ENCODE measurements at regions not wholly inside any gene's neighbourhood (a gene's known extent, or its start where the extent isn't known, plus 50 kb on each side); places are given as distances from the start of the nearest gene placed in this dataset.
"Not testable (repeated sequence)": the region's sequence is repeated elsewhere in the genome, so short reads cannot be mapped to it uniquely, and the experiment has no call there.

- Histone ChIP-seq H3K27me3 (replicated peaks in 2 of 5; ENCODE audit: control insufficient read depth in 4 of 5, insufficient read depth in 5 of 5, low read length in 4 of 5) (peaks cover 0 to 2% (median 0%) of the 10 kb centered on the region in 5 experiments), H3K27ac (ENCODE audit: insufficient read depth in 1 of 2, low read depth in 1 of 2, low read length in 2 of 2, poor library complexity in 1 of 2, severe bottlenecking in 2 of 2) (no peak overlapping the region), H3K9me3 (ENCODE audit: control extremely low read depth in 1 of 5, control insufficient read depth in 4 of 5, insufficient read depth in 2 of 5, low read depth in 1 of 5, low read length in 4 of 5) (peaks cover 0 to 9% (median 2%) of the 10 kb centered on the region in 5 experiments), H3K36me3 (ENCODE audit: control insufficient read depth in 4 of 4, insufficient read depth in 4 of 4, low read length in 3 of 4) (no peaks in the 10 kb centered on the region), H3K4me1 (ENCODE audit: control extremely low read depth in 1 of 4, control insufficient read depth in 4 of 4, insufficient read depth in 4 of 4, low read length in 3 of 4) (peaks cover 0 to 2% (median 0%) of the 10 kb centered on the region in 4 experiments), H3K4me3 (ENCODE audit: control insufficient read depth in 1 of 7, extremely low read depth in 1 of 7, insufficient read depth in 4 of 7, low read depth in 2 of 7, low read length in 6 of 7) (no peak overlapping the region)
- 99% methylated on average over 11 of the region's 11 CpGs for WGBS (ENCODE audit: insufficient coverage)
- ChIA-PET CTCF (interaction anchor here (1.1 to 8.9 kb wide), 3 partner anchors 11 to 194 kb away, joined by 3 to 123 read pairs (median 3); no protein-coding TSS in a partner anchor), POLR2A (no interaction called here)
- DNase-seq = no peak
These were observed 86.8 kb downstream of the LSM3 start for GRCh38 chr3:14265246-14265962.

- Histone ChIP-seq H3K27ac (ENCODE audit: insufficient read depth in 1 of 2, low read depth in 1 of 2, low read length in 2 of 2, poor library complexity in 1 of 2, severe bottlenecking in 2 of 2) (no peak overlapping the region), H3K9me3 (ENCODE audit: control extremely low read depth in 1 of 5, control insufficient read depth in 4 of 5, insufficient read depth in 2 of 5, low read depth in 1 of 5, low read length in 4 of 5) (peaks cover 0 to 9% (median 2%) of the 10 kb centered on the region in 5 experiments), H3K4me1 (ENCODE audit: control extremely low read depth in 1 of 4, control insufficient read depth in 4 of 4, insufficient read depth in 4 of 4, low read length in 3 of 4) (peaks cover 0 to under 1% (median 0%) of the 10 kb centered on the region in 4 experiments), H3K27me3 (replicated peaks in 2 of 5; ENCODE audit: control insufficient read depth in 4 of 5, insufficient read depth in 5 of 5, low read length in 4 of 5) (peaks cover 0 to 2% (median 0%) of the 10 kb centered on the region in 5 experiments), H3K4me3 (ENCODE audit: control insufficient read depth in 1 of 7, extremely low read depth in 1 of 7, insufficient read depth in 4 of 7, low read depth in 2 of 7, low read length in 6 of 7) (no peak overlapping the region), H3K36me3 (ENCODE audit: control insufficient read depth in 4 of 4, insufficient read depth in 4 of 4, low read length in 3 of 4) (no peaks in the 10 kb centered on the region)
- no peak for DNase-seq
- CTCF ChIA-PET = interaction anchor here (1.3 to 8.9 kb wide), 3 partner anchors 11 to 193 kb away, joined by 3 to 123 read pairs (median 3); no protein-coding TSS in a partner anchor
- 90% methylated on average over 10 of the region's 12 CpGs for WGBS (ENCODE audit: insufficient coverage)
- POLR2A ChIA-PET = no interaction called here
These were observed 87.7 kb downstream of the LSM3 start for GRCh38 chr3:14266361-14266760.

- DNase-seq = no peak
- WGBS (ENCODE audit: insufficient coverage) = 100% methylated on average over 4 of the region's 5 CpGs
- ChIA-PET CTCF (interaction anchor here (0.7 to 1.9 kb wide), 5 partner anchors 8 to 64 kb away, joined by 3 to 4 read pairs (median 4); no protein-coding TSS in a partner anchor), POLR2A (no interaction called here)
- Histone ChIP-seq H3K27ac (ENCODE audit: insufficient read depth in 1 of 2, low read depth in 1 of 2, low read length in 2 of 2, poor library complexity in 1 of 2, severe bottlenecking in 2 of 2) (no peak overlapping the region), H3K4me1 (ENCODE audit: control extremely low read depth in 1 of 4, control insufficient read depth in 4 of 4, insufficient read depth in 4 of 4, low read length in 3 of 4) (no peaks in the 10 kb centered on the region), H3K4me3 (ENCODE audit: control insufficient read depth in 1 of 7, extremely low read depth in 1 of 7, insufficient read depth in 4 of 7, low read depth in 2 of 7, low read length in 6 of 7) (no peak overlapping the region), H3K27me3 (replicated peaks in 2 of 5; ENCODE audit: control insufficient read depth in 4 of 5, insufficient read depth in 5 of 5, low read length in 4 of 5) (no peaks in the 10 kb centered on the region), H3K9me3 (ENCODE audit: control extremely low read depth in 1 of 5, control insufficient read depth in 4 of 5, insufficient read depth in 2 of 5, low read depth in 1 of 5, low read length in 4 of 5) (peaks cover 0 to 5% (median 2%) of the 10 kb centered on the region in 5 experiments), H3K36me3 (ENCODE audit: control insufficient read depth in 4 of 4, insufficient read depth in 4 of 4, low read length in 3 of 4) (no peaks in the 10 kb centered on the region)
These were observed 89.4 kb downstream of the LSM3 start for GRCh38 chr3:14267976-14268375.

- no peak overlapping the region for H3K27ac ChIP-seq (ENCODE audit: insufficient read depth in 1 of 2, low read depth in 1 of 2, low read length in 2 of 2, poor library complexity in 1 of 2, severe bottlenecking in 2 of 2)
- no peaks in the 10 kb centered on the region for H3K36me3 ChIP-seq (ENCODE audit: control insufficient read depth in 4 of 4, insufficient read depth in 4 of 4, low read length in 3 of 4)
- H3K4me1 ChIP-seq (ENCODE audit: control extremely low read depth in 1 of 4, control insufficient read depth in 4 of 4, insufficient read depth in 4 of 4, low read length in 3 of 4) = peaks cover 0 to 4% (median 0%) of the 10 kb centered on the region in 4 experiments
- H3K9me3 ChIP-seq (ENCODE audit: control extremely low read depth in 1 of 5, control insufficient read depth in 4 of 5, insufficient read depth in 2 of 5, low read depth in 1 of 5, low read length in 4 of 5) = peaks cover 0 to 2% (median 0%) of the 10 kb centered on the region in 5 experiments
- 100% methylated on average over 1 of the region's 1 CpG for WGBS (ENCODE audit: insufficient coverage)
- no peak overlapping the region for H3K4me3 ChIP-seq (ENCODE audit: control insufficient read depth in 1 of 7, extremely low read depth in 1 of 7, insufficient read depth in 4 of 7, low read depth in 2 of 7, low read length in 6 of 7)
- no peaks in the 10 kb centered on the region for H3K27me3 ChIP-seq (replicated peaks in 2 of 5; ENCODE audit: control insufficient read depth in 4 of 5, insufficient read depth in 5 of 5, low read length in 4 of 5)
- POLR2A ChIA-PET = no interaction called here
- no peak for DNase-seq
- CTCF ChIA-PET = interaction anchor here (1.3 to 1.9 kb wide), 2 partner anchors 9 to 10 kb away, joined by 4 read pairs; no protein-coding TSS in a partner anchor
These were observed 90.3 kb downstream of the LSM3 start for GRCh38 chr3:14268897-14269296.

- WGBS (ENCODE audit: insufficient coverage) = 97% methylated on average over 11 of the region's 15 CpGs
- CTCF ChIA-PET = interaction anchor here (1.0 to 1.7 kb wide), 2 partner anchors 189 to 195 kb away, joined by 3 to 5 read pairs; no protein-coding TSS in a partner anchor
- H3K4me1 ChIP-seq (ENCODE audit: control extremely low read depth in 1 of 4, control insufficient read depth in 4 of 4, insufficient read depth in 4 of 4, low read length in 3 of 4); H3K36me3 ChIP-seq (ENCODE audit: control insufficient read depth in 4 of 4, insufficient read depth in 4 of 4, low read length in 3 of 4); H3K4me3 ChIP-seq (ENCODE audit: control insufficient read depth in 1 of 7, extremely low read depth in 1 of 7, insufficient read depth in 4 of 7, low read depth in 2 of 7, low read length in 6 of 7); POLR2A ChIA-PET; H3K27me3 ChIP-seq (replicated peaks in 2 of 5; ENCODE audit: control insufficient read depth in 4 of 5, insufficient read depth in 5 of 5, low read length in 4 of 5); H3K9me3 ChIP-seq (ENCODE audit: control extremely low read depth in 1 of 5, control insufficient read depth in 4 of 5, insufficient read depth in 2 of 5, low read depth in 1 of 5, low read length in 4 of 5); H3K27ac ChIP-seq (ENCODE audit: insufficient read depth in 1 of 2, low read depth in 1 of 2, low read length in 2 of 2, poor library complexity in 1 of 2, severe bottlenecking in 2 of 2); DNase-seq: not testable (repeated sequence)
These were observed 93.7 kb downstream of the LSM3 start for GRCh38 chr3:14272041-14272958.

GRCh38 chr3:14272959-14273560, 94.4 kb downstream of the LSM3 start:
- H3K9me3 ChIP-seq (ENCODE audit: control extremely low read depth in 1 of 5, control insufficient read depth in 4 of 5, insufficient read depth in 2 of 5, low read depth in 1 of 5, low read length in 4 of 5); POLR2A ChIA-PET; H3K27me3 ChIP-seq (replicated peaks in 2 of 5; ENCODE audit: control insufficient read depth in 4 of 5, insufficient read depth in 5 of 5, low read length in 4 of 5); H3K4me3 ChIP-seq (ENCODE audit: control insufficient read depth in 1 of 7, extremely low read depth in 1 of 7, insufficient read depth in 4 of 7, low read depth in 2 of 7, low read length in 6 of 7); H3K27ac ChIP-seq (ENCODE audit: insufficient read depth in 1 of 2, low read depth in 1 of 2, low read length in 2 of 2, poor library complexity in 1 of 2, severe bottlenecking in 2 of 2); H3K4me1 ChIP-seq (ENCODE audit: control extremely low read depth in 1 of 4, control insufficient read depth in 4 of 4, insufficient read depth in 4 of 4, low read length in 3 of 4); CTCF ChIA-PET; H3K36me3 ChIP-seq (ENCODE audit: control insufficient read depth in 4 of 4, insufficient read depth in 4 of 4, low read length in 3 of 4): not testable (repeated sequence)
- WGBS (ENCODE audit: insufficient coverage) = 7% methylated on average over 2 of the region's 7 CpGs
- peak in 1 of 3 donors; percentile 23 for DNase-seq

Data from common myeloid progenitor, CD34-positive (primary cell).